GM12878 (cell line): ENCODE measurements at regions not wholly inside any gene's neighbourhood (a gene's known extent, or its start where the extent isn't known, plus 50 kb on each side); places are given as distances from the start of the nearest gene placed in this dataset.

ENCODE experiments used
- ATAC-seq: fragments of 200-7000 bp; cut with Tn5 transposase; 3 replicates; pipeline ENCODE4 v1.9.1; 2020; ENCODE audit warnings: mild to moderate bottlenecking, moderate library complexity
- BruUV-seq: library from RNA; stranded (reverse); fragments of 400-500 nt; replicated peaks from 2 replicates; lab custom pipeline; 2021; lab: Mats Ljungman, UMichigan
- CTCF ChIA-PET: fragments of 300-600 bp; sonication (Branson Sonifier 250); formaldehyde crosslinking; extraction: SDS; loops from one replicate; lab custom pipeline; 2021; ENCODE audit warnings: inconsistent platforms; lab: Yijun Ruan, JAX
- POLR2A ChIA-PET: fragments of 350-600 bp; formaldehyde crosslinking; extraction: SDS; loops from one replicate; lab custom pipeline; 2021; ENCODE audit warnings: inconsistent platforms; lab: Charles Lee
- RAD21 ChIA-PET: fragments of 300-600 bp; sonication (Branson Sonifier 250); formaldehyde crosslinking; loops from one replicate; lab custom pipeline; 2023; ENCODE audit warnings: antibody characterized with exemption; ENCODE audit not compliant: unreplicated experiment; lab: Charles Lee
- SMC1A ChIA-PET: fragments of 300-600 bp; sonication (Branson Sonifier 250); formaldehyde crosslinking; loops from one replicate; lab custom pipeline; 2023; ENCODE audit not compliant: unreplicated experiment, uncharacterized antibody; lab: Charles Lee
- DNase-seq: peaks from one replicate; pipeline ENCODE4 v3.0.0-alpha.2; 2011; ENCODE audit warnings: low read depth, low spot score
- FAIRE-seq: peaks from 3 replicates; lab custom pipeline; 2011; peaks lifted over from hg19 to GRCh38; lab: Jason Lieb, UNC
- H2AFZ ChIP-seq: 2 replicates; pipeline ENCODE4 v1.6.0; 2011; ENCODE audit warnings: low read depth, low read length, control low read depth; ENCODE audit not compliant: control insufficient read depth
- H3K27ac ChIP-seq: 2 replicates; pipeline ENCODE4 v1.5.1; 2011; ENCODE audit warnings: control low read depth; ENCODE audit not compliant: control insufficient read depth, insufficient read depth
- H3K27me3 ChIP-seq, 2 experiments: replicated peaks in 1 of 2; 2 replicates each; pipeline versions ENCODE4 v1.6.0 to v1.6.1; 2011; ENCODE audit warnings: low read length in 1 of 2; ENCODE audit not compliant: control insufficient read depth in 2 of 2, insufficient read depth in 2 of 2
- H3K36me3 ChIP-seq, 2 experiments: 2 replicates each; pipeline ENCODE4 v1.5.1; 2011; ENCODE audit warnings: low read length in 1 of 2; ENCODE audit not compliant: control insufficient read depth in 2 of 2, insufficient read depth in 2 of 2
- H3K4me1 ChIP-seq: 2 replicates; pipeline ENCODE4 v1.6.1; 2011; ENCODE audit warnings: mild to moderate bottlenecking, low read length, moderate library complexity, mixed read lengths; ENCODE audit not compliant: control insufficient read depth, insufficient read depth
- H3K4me2 ChIP-seq: 2 replicates; pipeline ENCODE4 v1.6.0; 2011; ENCODE audit warnings: control low read depth; ENCODE audit not compliant: control insufficient read depth, insufficient read depth
- H3K4me3 ChIP-seq: fragments of 200-600 bp; sonication (generic); 2 replicates; pipeline ENCODE4 v1.5.1; 2016
- H3K79me2 ChIP-seq: 2 replicates; pipeline ENCODE4 v1.6.0; 2011; ENCODE audit warnings: low read length; ENCODE audit not compliant: control insufficient read depth, insufficient read depth
- H3K9ac ChIP-seq: 2 replicates; pipeline ENCODE4 v1.8.0; 2011; ENCODE audit warnings: low read length, control low read depth, mixed read lengths; ENCODE audit not compliant: control insufficient read depth, insufficient read depth
- H3K9me3 ChIP-seq: replicated peaks from 3 replicates; pipeline ENCODE4 v1.5.1; 2011; ENCODE audit warnings: mild to moderate bottlenecking, low read length; ENCODE audit not compliant: control insufficient read depth, insufficient read depth
- H4K20me1 ChIP-seq: 2 replicates; pipeline ENCODE4 v1.6.0; 2011; ENCODE audit not compliant: control insufficient read depth, insufficient read depth
- IKZF2 ChIP-seq, 2 experiments: fragments of 450-650 bp; IDR thresholded peaks; 2 replicates each; pipeline ENCODE4 v1.6.1; 2017; ENCODE audit warnings: mild to moderate bottlenecking in 2 of 2, moderate library complexity in 2 of 2
- KDM1A ChIP-seq: fragments of 200-600 bp; sonication (generic); IDR thresholded peaks from 2 replicates; pipeline ENCODE4 v1.6.1; 2016; ENCODE audit warnings: borderline replicate concordance
- RAD51 ChIP-seq: fragments of 450-650 bp; IDR thresholded peaks from 2 replicates; pipeline ENCODE4 v1.6.1; 2016; ENCODE audit warnings: moderate library complexity, mild to moderate bottlenecking, inconsistent platforms
- RELA ChIP-seq: fragments of 450-650 bp; IDR thresholded peaks from 2 replicates; pipeline ENCODE4 v1.8.0; 2014; ENCODE audit warnings: borderline replicate concordance; ENCODE audit not compliant: partially characterized antibody
- SIN3A ChIP-seq: IDR thresholded peaks from 2 replicates; pipeline ENCODE4 v1.6.1; 2012; ENCODE audit warnings: low read depth, low read length, improper control_type of control experiment
- USF2 ChIP-seq: IDR thresholded peaks from 2 replicates; pipeline ENCODE4 v1.6.1; 2011; ENCODE audit warnings: low read depth, low read length, improper control_type of control experiment, borderline replicate concordance
- ZNF622 ChIP-seq: fragments of 450-650 bp; IDR thresholded peaks from 2 replicates; pipeline ENCODE4 v1.6.1; 2017; ENCODE audit warnings: mild to moderate bottlenecking, inconsistent platforms
- WGBS: methylation state at CpG from one replicate; pipeline ENCODE4 v1.1.6; 2016; ENCODE audit warnings: low lambda C conversion rate; ENCODE audit not compliant: insufficient replicate concordance, insufficient coverage; ENCODE audit errors: missing lambda C conversion rate; 5-methylcytosine and 5-hydroxymethylcytosine counted together
- in situ Hi-C: fragments of 300-500 bp; cut with MboI; formaldehyde crosslinking; loops from 9 replicates; pipeline ENCODE4 v1.14.3; 2018; ENCODE audit warnings: mixed read lengths
- intact Hi-C: fragments of 100-400 bp; cut with micrococcal nuclease; formaldehyde crosslinking; loops from one replicate; pipeline ENCODE4 v1.14.2; 2022; ENCODE audit not compliant: unreplicated experiment

GRCh38 chr2:173672573-173673340 is 292.4 kb downstream of the SP3 start:
- TF ChIP-seq RAD51 (no peak), USF2 (no peak), IKZF2 (IDR thresholded peaks at IDR 0.05) (no peak), RELA (no peak), ZNF622 (no peak), KDM1A (no peak), SIN3A (no peak)
- Histone ChIP-seq H3K9me3 (no peaks in the 10 kb centered on the region), H3K4me1 (no peaks in the 10 kb centered on the region), H3K4me2 (no peak overlapping the region), H3K36me3 (no peaks in the 10 kb centered on the region), H4K20me1 (no peaks in the 10 kb centered on the region), H3K4me3 (no peak overlapping the region), H3K79me2 (no peaks in the 10 kb centered on the region), H2AFZ (no peak overlapping the region), H3K27me3 (no peaks in the 10 kb centered on the region), H3K27ac (no peak overlapping the region), H3K9ac (no peak overlapping the region)
- BruUV-seq = no TSS peak
- in situ Hi-C loops (no loop called here), intact Hi-C loops (no loop called here)
- CTCF ChIA-PET = interaction anchor here (0.6 kb wide), 1 partner anchor 271 kb away, joined by 3 read pairs; no protein-coding TSS in a partner anchor
- FAIRE-seq = no peak
- POLR2A ChIA-PET = no interaction called here
- no peak for ATAC-seq
- SMC1A ChIA-PET = no interaction called here
- 42% methylated on average over 3 of the region's 3 CpGs for WGBS
- DNase-seq = no peak
- RAD21 ChIA-PET = no interaction called here
